ENCODE measurements at regions not wholly inside any gene's neighbourhood (a gene's known extent, or its start where the extent isn't known, plus 50 kb on each side); places are given as distances from the start of the nearest gene placed in this dataset.
"Not testable (repeated sequence)": the region's sequence is repeated elsewhere in the genome, so short reads cannot be mapped to it uniquely, and the experiment has no call there.

- H3K27me3 Mint-ChIP-seq (ENCODE audit: insufficient read depth, unreplicated experiment); H3K9me3 ChIP-seq; intact Hi-C loops (cut with micrococcal nuclease; ENCODE audit: unreplicated experiment); H3K27ac Mint-ChIP-seq (ENCODE audit: unreplicated experiment); H3K27me3 ChIP-seq (replicated peaks; ENCODE audit: control insufficient read depth, insufficient read depth, low read length); POLR2A ChIA-PET; CTCF ChIA-PET; H3K4me3 ChIP-seq (ENCODE audit: low read depth, low read length); BruUV-seq (replicated peaks); DNase-seq; H3K36me3 ChIP-seq (ENCODE audit: control insufficient read depth, insufficient read depth, low read length); H3K4me3 Mint-ChIP-seq (ENCODE audit: unreplicated experiment); H3K4me1 ChIP-seq; H3K9me3 Mint-ChIP-seq (ENCODE audit: unreplicated experiment): not testable (repeated sequence)
- H3K4me1 Mint-ChIP-seq (ENCODE audit: low read depth, unreplicated experiment): peaks cover 16% of the 10 kb centered on the region
- H3K36me3 Mint-ChIP-seq (ENCODE audit: insufficient read depth, unreplicated experiment): peaks cover 10% of the 10 kb centered on the region
These were observed 73.1 kb downstream of the SYT15B start for GRCh38 chr10:47690304-47690703.

- H3K36me3 ChIP-seq (ENCODE audit: control insufficient read depth, insufficient read depth, low read length); intact Hi-C loops (cut with micrococcal nuclease; ENCODE audit: unreplicated experiment); CTCF ChIA-PET; H3K27ac Mint-ChIP-seq (ENCODE audit: unreplicated experiment); H3K4me3 ChIP-seq (ENCODE audit: low read depth, low read length); H3K27me3 Mint-ChIP-seq (ENCODE audit: insufficient read depth, unreplicated experiment); H3K9me3 Mint-ChIP-seq (ENCODE audit: unreplicated experiment); DNase-seq; H3K9me3 ChIP-seq; H3K4me3 Mint-ChIP-seq (ENCODE audit: unreplicated experiment); POLR2A ChIA-PET; H3K27me3 ChIP-seq (replicated peaks; ENCODE audit: control insufficient read depth, insufficient read depth, low read length); BruUV-seq (replicated peaks): not testable (repeated sequence)
- peaks cover 12% of the 10 kb centered on the region for H3K36me3 Mint-ChIP-seq (ENCODE audit: insufficient read depth, unreplicated experiment)
- peaks cover 13% of the 10 kb centered on the region for H3K4me1 Mint-ChIP-seq (ENCODE audit: low read depth, unreplicated experiment)
- H3K4me1 ChIP-seq: peaks cover 13% of the 10 kb centered on the region; the same call in 1 of the 2 replicates
These were observed 79.4 kb downstream of the SYT15B start for GRCh38 chr10:47683826-47684475.

DNA sequence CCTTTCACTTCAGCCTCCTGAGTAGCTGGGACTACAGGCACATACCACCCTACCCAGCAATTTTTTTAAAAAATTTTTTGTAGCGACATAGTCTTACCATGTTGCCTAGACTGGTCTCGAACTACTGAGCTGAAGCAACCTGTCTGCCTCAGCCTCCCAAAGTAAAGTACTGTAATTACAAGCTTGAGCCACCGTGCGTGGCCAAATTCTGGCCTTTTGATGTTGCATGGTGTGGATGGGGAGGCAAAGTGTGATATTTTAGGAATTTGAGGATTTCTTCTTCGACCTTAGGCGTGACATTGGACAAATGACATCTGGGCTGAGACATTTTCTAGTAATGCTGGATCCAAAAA is 81.8 kb downstream of the SYT15B start:
- DNase-seq; H3K9me3 ChIP-seq; H3K4me1 Mint-ChIP-seq (ENCODE audit: low read depth, unreplicated experiment); intact Hi-C loops (cut with micrococcal nuclease; ENCODE audit: unreplicated experiment); H3K27me3 Mint-ChIP-seq (ENCODE audit: insufficient read depth, unreplicated experiment); H3K4me1 ChIP-seq; H3K9me3 Mint-ChIP-seq (ENCODE audit: unreplicated experiment); H3K36me3 Mint-ChIP-seq (ENCODE audit: insufficient read depth, unreplicated experiment); H3K4me3 ChIP-seq (ENCODE audit: low read depth, low read length); H3K36me3 ChIP-seq (ENCODE audit: control insufficient read depth, insufficient read depth, low read length); CTCF ChIA-PET; BruUV-seq (replicated peaks); H3K27me3 ChIP-seq (replicated peaks; ENCODE audit: control insufficient read depth, insufficient read depth, low read length); POLR2A ChIA-PET; H3K4me3 Mint-ChIP-seq (ENCODE audit: unreplicated experiment): not testable (repeated sequence)
- H3K27ac Mint-ChIP-seq (ENCODE audit: unreplicated experiment): peak overlapping the region; percentile 52

DNA sequence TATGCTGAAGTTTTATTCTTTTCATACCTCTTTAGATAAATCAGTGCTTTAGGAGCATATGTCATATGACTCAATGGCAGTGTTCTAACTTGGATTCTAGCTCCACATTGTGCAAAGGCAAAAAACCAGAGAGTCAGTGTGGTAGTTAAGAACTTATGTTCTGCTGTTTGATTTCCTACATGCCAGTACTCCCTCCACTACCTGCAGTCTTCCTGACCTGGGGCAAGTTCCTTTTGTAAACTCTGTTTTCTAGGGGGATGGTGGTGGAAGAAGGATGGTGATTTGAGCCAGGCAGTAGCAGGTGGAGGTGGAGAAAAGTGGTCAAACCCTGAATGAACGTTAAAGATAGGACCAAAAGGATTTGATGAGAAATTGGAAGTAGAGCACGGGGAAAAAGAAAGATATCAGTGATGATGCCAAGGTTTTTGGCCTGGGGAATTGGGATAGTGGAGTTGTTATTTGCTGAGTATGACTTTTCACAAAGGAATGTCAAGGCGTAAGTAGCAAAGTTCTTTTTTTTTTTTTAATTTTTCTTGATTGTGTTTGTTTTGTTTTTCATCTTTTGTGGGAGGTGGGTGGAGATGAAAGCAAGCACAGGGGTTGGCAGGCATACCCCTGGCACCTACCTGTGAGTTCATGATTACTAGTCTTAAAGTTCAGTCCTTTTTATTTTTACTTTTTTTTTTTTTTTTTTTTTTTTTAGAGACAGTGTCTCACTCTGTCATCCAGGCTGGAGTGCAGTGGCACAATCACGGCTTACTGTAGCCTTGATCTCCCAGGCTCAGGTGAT is 82.3 kb downstream of the SYT15B start:
- intact Hi-C loops (cut with micrococcal nuclease; ENCODE audit: unreplicated experiment); H3K27me3 ChIP-seq (replicated peaks; ENCODE audit: control insufficient read depth, insufficient read depth, low read length); H3K4me1 Mint-ChIP-seq (ENCODE audit: low read depth, unreplicated experiment); DNase-seq; POLR2A ChIA-PET; CTCF ChIA-PET; H3K9me3 Mint-ChIP-seq (ENCODE audit: unreplicated experiment); H3K4me1 ChIP-seq; H3K36me3 ChIP-seq (ENCODE audit: control insufficient read depth, insufficient read depth, low read length); H3K9me3 ChIP-seq; H3K4me3 ChIP-seq (ENCODE audit: low read depth, low read length); H3K27me3 Mint-ChIP-seq (ENCODE audit: insufficient read depth, unreplicated experiment): not testable (repeated sequence)
- Mint-ChIP-seq H3K36me3 (ENCODE audit: insufficient read depth, unreplicated experiment) (peaks cover 11% of the 10 kb centered on the region), H3K27ac (ENCODE audit: unreplicated experiment) (peak overlapping the region; percentile 52), H3K4me3 (ENCODE audit: unreplicated experiment) (peak overlapping the region; percentile 39)
- TSS peak; percentile 35 for BruUV-seq (replicated peaks)

GRCh38 chr10:47676102-47676501 is 87.3 kb downstream of the SYT15B start:
- H3K4me3 ChIP-seq (ENCODE audit: low read depth, low read length); H3K4me1 ChIP-seq; H3K4me1 Mint-ChIP-seq (ENCODE audit: low read depth, unreplicated experiment); CTCF ChIA-PET; H3K4me3 Mint-ChIP-seq (ENCODE audit: unreplicated experiment); POLR2A ChIA-PET; H3K27me3 ChIP-seq (replicated peaks; ENCODE audit: control insufficient read depth, insufficient read depth, low read length); DNase-seq; H3K9me3 ChIP-seq; H3K27me3 Mint-ChIP-seq (ENCODE audit: insufficient read depth, unreplicated experiment); H3K36me3 ChIP-seq (ENCODE audit: control insufficient read depth, insufficient read depth, low read length); intact Hi-C loops (cut with micrococcal nuclease; ENCODE audit: unreplicated experiment): not testable (repeated sequence)
- H3K9me3 Mint-ChIP-seq (ENCODE audit: unreplicated experiment): peaks cover 15% of the 10 kb centered on the region
- H3K36me3 Mint-ChIP-seq (ENCODE audit: insufficient read depth, unreplicated experiment): peaks cover 18% of the 10 kb centered on the region
- TSS peak; percentile 26 for BruUV-seq (replicated peaks)
- H3K27ac Mint-ChIP-seq (ENCODE audit: unreplicated experiment): peak overlapping the region; percentile 52

GRCh38 chr10:47675577-47675976 is 87.8 kb downstream of the SYT15B start:
- peak overlapping the region; percentile 52 for H3K27ac Mint-ChIP-seq (ENCODE audit: unreplicated experiment)
- H3K9me3 ChIP-seq; DNase-seq; intact Hi-C loops (cut with micrococcal nuclease; ENCODE audit: unreplicated experiment); H3K4me1 Mint-ChIP-seq (ENCODE audit: low read depth, unreplicated experiment); H3K4me1 ChIP-seq; H3K27me3 Mint-ChIP-seq (ENCODE audit: insufficient read depth, unreplicated experiment); CTCF ChIA-PET; BruUV-seq (replicated peaks); H3K27me3 ChIP-seq (replicated peaks; ENCODE audit: control insufficient read depth, insufficient read depth, low read length); H3K4me3 Mint-ChIP-seq (ENCODE audit: unreplicated experiment); POLR2A ChIA-PET; H3K36me3 ChIP-seq (ENCODE audit: control insufficient read depth, insufficient read depth, low read length); H3K4me3 ChIP-seq (ENCODE audit: low read depth, low read length): not testable (repeated sequence)
- peaks cover 18% of the 10 kb centered on the region for H3K36me3 Mint-ChIP-seq (ENCODE audit: insufficient read depth, unreplicated experiment)
- peaks cover 15% of the 10 kb centered on the region for H3K9me3 Mint-ChIP-seq (ENCODE audit: unreplicated experiment)

DNA sequence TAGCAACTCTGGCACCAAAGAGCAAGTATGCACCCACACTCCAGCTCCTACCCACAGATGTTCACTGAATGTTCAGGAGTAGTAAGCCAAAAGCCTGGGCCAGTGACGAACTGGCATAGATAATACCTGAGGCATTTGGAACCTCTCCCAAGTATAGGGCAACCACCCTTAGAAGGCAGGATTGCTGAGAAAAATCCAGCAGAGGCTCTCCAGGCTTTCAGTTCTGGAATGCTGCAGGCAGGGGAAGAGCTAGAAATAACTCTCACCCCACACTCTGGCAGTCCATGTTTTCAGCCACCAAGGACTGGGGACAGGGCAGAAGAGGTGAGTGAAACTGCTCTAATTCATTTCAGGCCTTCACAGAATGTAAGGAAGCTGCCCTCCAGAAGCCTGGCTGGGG is 90.3 kb downstream of the SYT15B start:
- H3K4me1 ChIP-seq; CTCF ChIA-PET; DNase-seq; H3K9me3 ChIP-seq; H3K36me3 ChIP-seq (ENCODE audit: control insufficient read depth, insufficient read depth, low read length); H3K27ac Mint-ChIP-seq (ENCODE audit: unreplicated experiment); H3K27me3 ChIP-seq (replicated peaks; ENCODE audit: control insufficient read depth, insufficient read depth, low read length); BruUV-seq (replicated peaks); intact Hi-C loops (cut with micrococcal nuclease; ENCODE audit: unreplicated experiment); H3K4me3 ChIP-seq (ENCODE audit: low read depth, low read length); H3K4me3 Mint-ChIP-seq (ENCODE audit: unreplicated experiment); POLR2A ChIA-PET; H3K27me3 Mint-ChIP-seq (ENCODE audit: insufficient read depth, unreplicated experiment); H3K4me1 Mint-ChIP-seq (ENCODE audit: low read depth, unreplicated experiment): not testable (repeated sequence)
- H3K36me3 Mint-ChIP-seq (ENCODE audit: insufficient read depth, unreplicated experiment): peaks cover 18% of the 10 kb centered on the region
- peaks cover 15% of the 10 kb centered on the region for H3K9me3 Mint-ChIP-seq (ENCODE audit: unreplicated experiment)

All from Caco-2 (cell line).